IPS DF 19.7 (cell line): ENCODE measurements at regions not wholly inside any gene's neighbourhood (a gene's known extent, or its start where the extent isn't known, plus 50 kb on each side); places are given as distances from the start of the nearest gene placed in this dataset.
"Not testable (repeated sequence)": the region's sequence is repeated elsewhere in the genome, so short reads cannot be mapped to it uniquely, and the experiment has no call there.

Source experiments
- DNase-seq: peaks from one replicate; pipeline ENCODE4 v3.0.0-alpha.2; 2013; ENCODE audit warnings: low read depth, low spot score

- no peak for DNase-seq
Measured at GRCh38 chr17:51435171-51435552, 174.8 kb downstream of the UTP18 start.

- peak; percentile 25 for DNase-seq
Measured at GRCh38 chr17:51435641-51436091, 175.3 kb downstream of the UTP18 start.

- no peak for DNase-seq
Measured at GRCh38 chr17:51439395-51440229, 179.3 kb downstream of the UTP18 start.

- DNase-seq, result no peak
Measured at GRCh38 chr17:51441431-51441830, 181.1 kb downstream of the UTP18 start.

- no peak for DNase-seq
Measured at GRCh38 chr17:51442088-51442865, 181.9 kb downstream of the UTP18 start.

GRCh38 chr17:51443646-51444045 is 183.3 kb downstream of the UTP18 start:
- DNase-seq, result no peak

GRCh38 chr17:51445946-51446345 is 185.6 kb downstream of the UTP18 start:
- no peak for DNase-seq

GRCh38 chr17:51454456-51454978 is 194.2 kb downstream of the UTP18 start:
- DNase-seq, result no peak

GRCh38 chr17:51455211-51455610 is 194.9 kb downstream of the UTP18 start:
- no peak for DNase-seq

GRCh38 chr17:51455931-51456330 is 195.6 kb downstream of the UTP18 start:
- DNase-seq, result no peak

GRCh38 chr17:51456942-51457341 is 196.6 kb downstream of the UTP18 start:
- DNase-seq, result no peak

GRCh38 chr17:51461578-51462004 is 201.2 kb downstream of the UTP18 start:
- peak; percentile 33 for DNase-seq

GRCh38 chr17:51463353-51463752 is 203.0 kb downstream of the UTP18 start:
- DNase-seq, result no peak

GRCh38 chr17:51467336-51467735 is 207.0 kb downstream of the UTP18 start:
- DNase-seq, result no peak

- no peak for DNase-seq
Measured at GRCh38 chr17:51472670-51473205, 212.4 kb downstream of the UTP18 start.

- no peak for DNase-seq
Measured at GRCh38 chr17:51474764-51475163, 214.4 kb downstream of the UTP18 start.

GRCh38 chr17:51475730-51476129 is 215.4 kb downstream of the UTP18 start:
- DNase-seq, result no peak

GRCh38 chr17:51479303-51479702 is 219.0 kb downstream of the UTP18 start:
- no peak for DNase-seq

GRCh38 chr17:51481370-51481769 is 221.0 kb downstream of the UTP18 start:
- no peak for DNase-seq

GRCh38 chr17:51482248-51482647 is 221.9 kb downstream of the UTP18 start:
- not testable (repeated sequence) for DNase-seq

GRCh38 chr17:51486091-51486490 is 225.7 kb downstream of the UTP18 start:
- no peak for DNase-seq

- DNase-seq, result no peak
Measured at GRCh38 chr17:51486885-51487520, 226.7 kb downstream of the UTP18 start.
